Astrocyte (in vitro differentiated cells and primary cell): ENCODE measurements at regions not wholly inside any gene's neighbourhood (a gene's known extent, or its start where the extent isn't known, plus 50 kb on each side); places are given as distances from the start of the nearest gene placed in this dataset.

ENCODE experiments used
- DNase-seq: peaks from one replicate; pipeline ENCODE4 v3.0.0-alpha.2; 2010; ENCODE audit warnings: low read depth
- FAIRE-seq: peaks from 2 replicates; lab custom pipeline; 2011; peaks lifted over from hg19 to GRCh38; lab: Jason Lieb, UNC
- H2AFZ ChIP-seq: 2 replicates; pipeline ENCODE4 v1.6.0; 2012; ENCODE audit warnings: low read depth, low read length, inconsistent platforms
- H3K27ac ChIP-seq: 2 replicates; pipeline ENCODE4 v1.5.1; 2011; ENCODE audit warnings: low read depth, low read length, inconsistent platforms
- H3K27me3 ChIP-seq: 2 replicates; pipeline ENCODE4 v1.6.0; 2011; ENCODE audit warnings: low read length, inconsistent platforms; ENCODE audit not compliant: insufficient read depth
- H3K36me3 ChIP-seq: 2 replicates; pipeline ENCODE4 v1.5.1; 2011; ENCODE audit warnings: low read length, inconsistent platforms; ENCODE audit not compliant: insufficient read depth
- H3K4me1 ChIP-seq: 2 replicates; pipeline ENCODE4 v1.5.1; 2011; ENCODE audit warnings: low read length, inconsistent platforms; ENCODE audit not compliant: insufficient read depth
- H3K4me2 ChIP-seq: 2 replicates; pipeline ENCODE4 v1.6.0; 2012; ENCODE audit warnings: low read length, inconsistent platforms
- H3K4me3 ChIP-seq: 2 replicates; pipeline ENCODE4 v1.5.1; 2011; ENCODE audit warnings: low read depth, mild to moderate bottlenecking, low read length, inconsistent platforms; ENCODE audit not compliant: insufficient read depth
- H3K79me2 ChIP-seq: 2 replicates; pipeline ENCODE4 v1.6.0; 2012; ENCODE audit warnings: mild to moderate bottlenecking, low read length, inconsistent platforms; ENCODE audit not compliant: insufficient read depth
- H3K9ac ChIP-seq: 2 replicates; pipeline ENCODE4 v1.6.0; 2012; ENCODE audit warnings: mild to moderate bottlenecking, low read length, inconsistent platforms
- H3K9me3 ChIP-seq: 2 replicates; pipeline ENCODE4 v1.5.1; 2012; ENCODE audit warnings: low read depth, mild to moderate bottlenecking, low read length, inconsistent platforms; ENCODE audit not compliant: insufficient read depth
- H4K20me1 ChIP-seq: 2 replicates; pipeline ENCODE4 v1.6.0; 2012; ENCODE audit warnings: low read length, inconsistent platforms; ENCODE audit not compliant: insufficient read depth
- H3K27ac Mint-ChIP-seq: one replicate; pipeline ENCODE4 v1.8.0; 2021; ENCODE audit warnings: mild to moderate bottlenecking, mixed read lengths; ENCODE audit not compliant: unreplicated experiment
- H3K27me3 Mint-ChIP-seq: one replicate; pipeline ENCODE4 v1.8.0; 2021; ENCODE audit warnings: low read depth, mixed read lengths; ENCODE audit not compliant: unreplicated experiment
- H3K36me3 Mint-ChIP-seq: one replicate; pipeline ENCODE4 v1.8.0; 2021; ENCODE audit warnings: low read depth, mixed read lengths; ENCODE audit not compliant: unreplicated experiment
- H3K4me1 Mint-ChIP-seq: one replicate; pipeline ENCODE4 v1.8.0; 2021; ENCODE audit warnings: low read depth, mixed read lengths; ENCODE audit not compliant: unreplicated experiment
- H3K4me3 Mint-ChIP-seq: one replicate; pipeline ENCODE4 v1.8.0; 2021; ENCODE audit warnings: mild to moderate bottlenecking, moderate library complexity, mixed read lengths; ENCODE audit not compliant: unreplicated experiment
- H3K9me3 Mint-ChIP-seq: one replicate; pipeline ENCODE4 v1.8.0; 2021; ENCODE audit warnings: mild to moderate bottlenecking, mixed read lengths; ENCODE audit not compliant: unreplicated experiment
- CTCF ChIP-seq: IDR thresholded peaks from 2 replicates; pipeline ENCODE4 v1.5.1; 2011; ENCODE audit warnings: low read depth, mild to moderate bottlenecking, inconsistent platforms, low read length, moderate library complexity; ENCODE audit not compliant: insufficient read depth
- EZH2 ChIP-seq: IDR thresholded peaks from 2 replicates; pipeline ENCODE4 v1.6.1; 2012; ENCODE audit warnings: mild to moderate bottlenecking, low read length, inconsistent platforms; ENCODE audit not compliant: insufficient read depth

- FAIRE-seq (no peak), DNase-seq (no peak)
- Mint-ChIP-seq H3K4me3 (no peak overlapping the region), H3K9me3 (peaks cover 9% of the 10 kb centered on the region), H3K36me3 (no peaks in the 10 kb centered on the region), H3K27ac (no peak overlapping the region), H3K4me1 (no peaks in the 10 kb centered on the region), H3K27me3 (no peaks in the 10 kb centered on the region)
- H3K9me3 ChIP-seq = no peaks in the 10 kb centered on the region
- no peak overlapping the region for H3K4me3 ChIP-seq
- H3K27me3 ChIP-seq = no peaks in the 10 kb centered on the region
- H3K9ac ChIP-seq = no peak overlapping the region
- H3K4me2 ChIP-seq = no peak overlapping the region
- no peaks in the 10 kb centered on the region for H4K20me1 ChIP-seq
- H2AFZ ChIP-seq = no peak overlapping the region
- TF ChIP-seq EZH2 = no peak
- no peak for TF ChIP-seq CTCF
- no peak overlapping the region for H3K27ac ChIP-seq
- no peaks in the 10 kb centered on the region for H3K4me1 ChIP-seq
- H3K36me3 ChIP-seq = no peaks in the 10 kb centered on the region
- H3K79me2 ChIP-seq = no peaks in the 10 kb centered on the region
Observed at GRCh38 chr17:12330456-12330855, 309.8 kb downstream of the MAP2K4 start.

DNA sequence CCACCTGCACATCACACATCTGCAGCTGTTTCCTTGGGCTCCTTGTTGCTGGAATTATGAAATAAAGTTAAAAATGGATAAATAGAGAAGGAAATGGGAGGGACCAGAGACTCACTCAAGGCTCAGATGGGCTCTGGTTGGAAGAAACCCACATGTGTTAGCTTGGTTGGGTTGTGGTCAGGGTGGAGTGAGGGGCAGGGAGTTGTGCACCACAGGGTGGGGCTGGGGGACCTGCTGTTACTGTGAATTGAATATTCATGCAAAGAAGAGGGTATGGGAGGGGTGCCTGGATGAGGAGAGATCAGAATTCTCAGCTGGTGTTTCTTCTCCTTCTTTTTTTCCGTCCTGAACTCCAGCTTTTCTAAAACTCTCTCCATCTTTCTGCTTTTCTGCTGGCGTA, 320.7 kb downstream of the MAP2K4 start:
- H3K36me3 ChIP-seq = no peaks in the 10 kb centered on the region
- H3K4me3 ChIP-seq = no peak overlapping the region
- Mint-ChIP-seq H3K36me3 (no peaks in the 10 kb centered on the region), H3K27ac (no peak overlapping the region), H3K4me3 (no peak overlapping the region), H3K9me3 (peaks cover 2% of the 10 kb centered on the region), H3K4me1 (peaks cover 6% of the 10 kb centered on the region), H3K27me3 (no peaks in the 10 kb centered on the region)
- no peaks in the 10 kb centered on the region for H3K79me2 ChIP-seq
- TF ChIP-seq CTCF (no peak), EZH2 (no peak)
- no peak overlapping the region for H3K9ac ChIP-seq
- no peak overlapping the region for H3K27ac ChIP-seq
- H2AFZ ChIP-seq = no peak overlapping the region
- no peaks in the 10 kb centered on the region for H3K9me3 ChIP-seq
- H3K4me2 ChIP-seq = no peak overlapping the region
- no peaks in the 10 kb centered on the region for H3K27me3 ChIP-seq
- H3K4me1 ChIP-seq = no peaks in the 10 kb centered on the region
- FAIRE-seq (no peak), DNase-seq (no peak)
- H4K20me1 ChIP-seq = no peaks in the 10 kb centered on the region

DNA sequence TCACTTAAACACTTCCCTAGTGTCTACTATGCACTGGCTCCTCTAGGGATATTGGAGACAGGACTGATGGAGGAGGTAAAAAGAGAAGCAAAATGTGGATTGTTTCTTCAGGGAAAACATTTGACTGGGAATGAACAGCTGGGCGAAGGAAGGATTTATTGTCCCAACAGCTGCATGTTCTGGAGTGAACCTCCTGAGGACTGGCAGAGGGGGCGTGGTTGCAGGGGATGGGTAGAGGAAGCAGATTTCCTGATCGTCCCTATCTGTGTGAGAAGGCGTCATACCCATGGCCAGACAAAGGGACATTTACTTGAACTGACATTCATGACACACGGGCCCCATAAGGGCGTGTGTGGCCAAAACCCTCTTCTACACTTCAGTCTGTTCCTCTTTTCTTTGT, 321.5 kb downstream of the MAP2K4 start:
- no peak for DNase-seq
- Histone ChIP-seq H4K20me1 (no peaks in the 10 kb centered on the region), H3K4me1 (no peaks in the 10 kb centered on the region), H3K27ac (no peak overlapping the region), H3K9me3 (no peaks in the 10 kb centered on the region), H3K9ac (no peak overlapping the region), H3K4me2 (no peak overlapping the region), H3K4me3 (no peak overlapping the region), H2AFZ (no peak overlapping the region), H3K79me2 (no peaks in the 10 kb centered on the region), H3K36me3 (no peaks in the 10 kb centered on the region), H3K27me3 (no peaks in the 10 kb centered on the region)
- no peak overlapping the region for H3K4me3 Mint-ChIP-seq
- no peaks in the 10 kb centered on the region for H3K36me3 Mint-ChIP-seq
- FAIRE-seq = no peak
- no peak overlapping the region for H3K27ac Mint-ChIP-seq
- peaks cover 2% of the 10 kb centered on the region for H3K9me3 Mint-ChIP-seq
- H3K4me1 Mint-ChIP-seq = peaks cover 2% of the 10 kb centered on the region
- H3K27me3 Mint-ChIP-seq = no peaks in the 10 kb centered on the region
- TF ChIP-seq EZH2 (no peak), CTCF (no peak)
